ENCODE measurements at regions not wholly inside any gene's neighbourhood (a gene's known extent, or its start where the extent isn't known, plus 50 kb on each side); places are given as distances from the start of the nearest gene placed in this dataset.

DNA sequence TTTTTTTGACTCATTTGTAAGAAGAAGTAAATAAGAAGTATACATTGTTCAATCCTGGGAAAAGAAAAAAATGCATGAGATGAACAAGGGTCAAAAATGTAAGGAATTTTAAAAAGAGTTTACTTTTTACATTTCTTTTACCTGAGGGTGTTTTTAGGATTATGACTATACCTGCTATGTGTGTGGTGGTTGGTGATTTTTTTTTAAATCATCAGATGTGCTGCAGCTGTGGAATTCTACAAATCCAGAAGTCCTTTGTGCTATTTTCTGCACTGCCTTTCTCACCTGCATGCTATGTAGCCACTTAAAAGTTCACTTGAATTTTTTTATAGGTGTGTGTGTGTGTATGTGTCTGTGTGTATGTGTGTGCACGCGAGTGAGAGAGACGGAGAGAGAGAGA lies 185.3 kb downstream of the FAT3 start:
- Histone ChIP-seq H3K27ac (ENCODE audit: extremely low read length, insufficient read depth, low read length) (no peak overlapping the region), H3K4me3 (replicated peaks in 1 of 3; ENCODE audit: insufficient read depth in 1 of 3, low read depth in 2 of 3, low read length in 3 of 3) (no peak overlapping the region), H3K9me3 (ENCODE audit: low read length) (no peaks in the 10 kb centered on the region), H4K20me1 (ENCODE audit: insufficient read depth, low read length) (no peaks in the 10 kb centered on the region), H3K4me2 (ENCODE audit: low read depth, low read length) (no peak overlapping the region), H3K9ac (ENCODE audit: insufficient read depth, low read depth, low read length) (no peak overlapping the region), H3K79me2 (ENCODE audit: insufficient read depth, low read length) (no peaks in the 10 kb centered on the region), H3K36me3 (replicated peaks in 1 of 2; ENCODE audit: control insufficient read depth in 1 of 2, insufficient read depth in 2 of 2, low read length in 2 of 2) (no peaks in the 10 kb centered on the region), H3K4me1 (ENCODE audit: insufficient read depth, low read length) (no peaks in the 10 kb centered on the region), H2AFZ (ENCODE audit: low read length) (no peak overlapping the region), H3K27me3 (ENCODE audit: control insufficient read depth in 1 of 2, insufficient read depth in 2 of 2, low read length in 2 of 2) (no peaks in the 10 kb centered on the region)
- ChIA-PET CTCF (ENCODE audit: low intra/inter-chr PET ratio, low total read pairs) (no interaction called here), POLR2A (no interaction called here)
- ATAC-seq (no peak), FAIRE-seq (no peak), DNase-seq (ENCODE audit: low spot score) (no peak)
- WGBS (ENCODE audit: low lambda C conversion rate) = 71% methylated on average over 3 of the region's 3 CpGs
- intact Hi-C loops (cut with micrococcal nuclease; ENCODE audit: unreplicated experiment) (no loop called here), in situ Hi-C loops (cut with HindIII; ENCODE audit: extremely low pct_ligation_motif_present, low pct_unique_long_range_greater_than_20kb) (no loop called here)
- TF ChIP-seq CBFB (CRISPR knock-in tag; IDR thresholded peaks at IDR 0.05) = no peak
- no peak for TF ChIP-seq ZSCAN31 (CRISPR knock-in tag; IDR thresholded peaks at IDR 0.05; ENCODE audit: low read depth)
- TF ChIP-seq MBNL3 (CRISPR knock-in tag; conservative IDR thresholded peaks at IDR 0.05) = no peak
- TF ChIP-seq, protein P1, sequence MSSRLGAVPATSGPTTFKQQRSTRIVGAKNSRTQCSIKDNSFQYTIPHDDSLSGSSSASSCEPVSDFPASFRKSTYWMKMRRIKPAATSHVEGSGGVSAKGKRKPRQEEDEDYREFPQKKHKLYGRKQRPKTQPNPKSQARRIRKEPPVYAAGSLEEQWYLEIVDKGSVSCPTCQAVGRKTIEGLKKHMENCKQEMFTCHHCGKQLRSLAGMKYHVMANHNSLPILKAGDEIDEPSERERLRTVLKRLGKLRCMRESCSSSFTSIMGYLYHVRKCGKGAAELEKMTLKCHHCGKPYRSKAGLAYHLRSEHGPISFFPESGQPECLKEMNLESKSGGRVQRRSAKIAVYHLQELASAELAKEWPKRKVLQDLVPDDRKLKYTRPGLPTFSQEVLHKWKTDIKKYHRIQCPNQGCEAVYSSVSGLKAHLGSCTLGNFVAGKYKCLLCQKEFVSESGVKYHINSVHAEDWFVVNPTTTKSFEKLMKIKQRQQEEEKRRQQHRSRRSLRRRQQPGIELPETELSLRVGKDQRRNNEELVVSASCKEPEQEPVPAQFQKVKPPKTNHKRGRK (CRISPR knock-in tag; IDR thresholded peaks at IDR 0.05) = no peak
- no peak for TF ChIP-seq GATAD1 (CRISPR knock-in tag; IDR thresholded peaks at IDR 0.05)
- no peak for TF ChIP-seq NR1H2 (CRISPR knock-in tag; IDR thresholded peaks at IDR 0.05; ENCODE audit: borderline replicate concordance, low read depth)
- no peak for TF ChIP-seq ZFP90 (CRISPR knock-in tag; IDR thresholded peaks at IDR 0.05; ENCODE audit: borderline replicate concordance)
- no peak for TF ChIP-seq ZNF20 (CRISPR knock-in tag; IDR thresholded peaks at IDR 0.05)
- TF ChIP-seq ZNF235 (CRISPR knock-in tag; IDR thresholded peaks at IDR 0.05; ENCODE audit: borderline replicate concordance) = no peak
- TF ChIP-seq, protein P2, sequence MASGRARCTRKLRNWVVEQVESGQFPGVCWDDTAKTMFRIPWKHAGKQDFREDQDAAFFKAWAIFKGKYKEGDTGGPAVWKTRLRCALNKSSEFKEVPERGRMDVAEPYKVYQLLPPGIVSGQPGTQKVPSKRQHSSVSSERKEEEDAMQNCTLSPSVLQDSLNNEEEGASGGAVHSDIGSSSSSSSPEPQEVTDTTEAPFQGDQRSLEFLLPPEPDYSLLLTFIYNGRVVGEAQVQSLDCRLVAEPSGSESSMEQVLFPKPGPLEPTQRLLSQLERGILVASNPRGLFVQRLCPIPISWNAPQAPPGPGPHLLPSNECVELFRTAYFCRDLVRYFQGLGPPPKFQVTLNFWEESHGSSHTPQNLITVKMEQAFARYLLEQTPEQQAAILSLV (CRISPR knock-in tag; IDR thresholded peaks at IDR 0.05; ENCODE audit: borderline replicate concordance) = no peak
- no peak for TF ChIP-seq KLF13 (CRISPR knock-in tag; IDR thresholded peaks at IDR 0.05)
- TF ChIP-seq FIP1L1 (IDR thresholded peaks at IDR 0.05; ENCODE audit: borderline replicate concordance, insufficient read depth, low read depth, low read length) = no peak
- no TSS peak for BruUV-seq (replicated peaks)
